PC-9 (cell line): ENCODE measurements at regions not wholly inside any gene's neighbourhood (a gene's known extent, or its start where the extent isn't known, plus 50 kb on each side); places are given as distances from the start of the nearest gene placed in this dataset.

Source experiments
- BruUV-seq: library from RNA; stranded (reverse); fragments of 400-500 nt; replicated peaks from 2 replicates; lab custom pipeline; 2021; lab: Mats Ljungman, UMichigan
- CTCF ChIA-PET: fragments of 300-600 bp; sonication (Branson Sonifier 250); formaldehyde crosslinking; loops from one replicate; lab custom pipeline; 2022; ENCODE audit warnings: antibody characterized with exemption; lab: Charles Lee
- POLR2A ChIA-PET: fragments of 300-600 bp; sonication (Branson Sonifier 250); formaldehyde crosslinking; loops from one replicate; lab custom pipeline; 2022; ENCODE audit warnings: antibody characterized with exemption; ENCODE audit not compliant: unreplicated experiment; lab: Charles Lee
- DNase-seq, 2 experiments: peaks; one replicate each; pipeline versions ENCODE4 v3.0.0 to v3.0.0-alpha.2; 2015 to 2022; ENCODE audit warnings: mixed read lengths in 1 of 2
- H2AFZ ChIP-seq: fragments of 200-600 bp; sonication (generic); 2 replicates; pipeline ENCODE4 v1.8.1; 2017; ENCODE audit warnings: antibody characterized with exemption
- H3F3A ChIP-seq: fragments of 200-600 bp; sonication (generic); 2 replicates; pipeline ENCODE4 v1.8.1; 2017; ENCODE audit warnings: antibody characterized with exemption, mild to moderate bottlenecking, low read depth; ENCODE audit not compliant: insufficient read depth
- H3K27ac ChIP-seq: fragments of 200-600 bp; sonication (generic); 2 replicates; pipeline ENCODE4 v1.6.1; 2016; ENCODE audit warnings: mixed run types
- H3K27me3 ChIP-seq: fragments of 200-600 bp; sonication (generic); 2 replicates; pipeline ENCODE4 v1.6.1; 2016; ENCODE audit warnings: low read depth, mixed run types; ENCODE audit not compliant: insufficient read depth
- H3K36me3 ChIP-seq: fragments of 200-600 bp; sonication (generic); 2 replicates; pipeline ENCODE4 v1.6.1; 2016; ENCODE audit warnings: low read depth, mixed run types
- H3K4me1 ChIP-seq: fragments of 200-600 bp; sonication (generic); replicated peaks from 2 replicates; pipeline ENCODE4 v1.6.1; 2016; ENCODE audit warnings: mixed run types; ENCODE audit not compliant: insufficient read depth
- H3K4me2 ChIP-seq: fragments of 200-600 bp; sonication (generic); 2 replicates; pipeline ENCODE4 v1.6.1; 2017; ENCODE audit warnings: mixed run types
- H3K4me3 ChIP-seq: fragments of 200-600 bp; sonication (generic); 2 replicates; pipeline ENCODE4 v1.6.1; 2016; ENCODE audit warnings: mixed run types
- H3K79me2 ChIP-seq: fragments of 200-600 bp; sonication (generic); 2 replicates; pipeline ENCODE4 v1.6.1; 2017; ENCODE audit warnings: low read depth, mixed run types
- H3K9me2 ChIP-seq: fragments of 200-600 bp; sonication (generic); 2 replicates; pipeline ENCODE4 v1.8.1; 2017; ENCODE audit warnings: mild to moderate bottlenecking; ENCODE audit not compliant: insufficient read depth
- H3K9me3 ChIP-seq: fragments of 200-600 bp; sonication (generic); 2 replicates; pipeline ENCODE4 v1.8.1; 2016; ENCODE audit warnings: low read depth; ENCODE audit not compliant: insufficient read depth
- H4K20me1 ChIP-seq: fragments of 200-600 bp; sonication (generic); 2 replicates; pipeline ENCODE4 v1.8.1; 2017; ENCODE audit not compliant: insufficient read depth
- EZH2 ChIP-seq: fragments of 200-600 bp; sonication (generic); IDR thresholded peaks from 2 replicates; pipeline ENCODE4 v1.8.0; 2017; ENCODE audit warnings: antibody characterized with exemption, low read depth
- intact Hi-C: fragments of 100-400 bp; cut with micrococcal nuclease; formaldehyde crosslinking; loops from one replicate; pipeline ENCODE4 v1.10.0; 2022; ENCODE audit not compliant: unreplicated experiment
- TF ChIP-seq, protein P1 (sequence below): fragments of 200-600 bp; sonication (generic); conservative IDR thresholded peaks from 2 replicates; pipeline ENCODE4 v1.6.1; 2017; ENCODE audit warnings: mixed run types, antibody characterized with exemption, mild to moderate bottlenecking, moderate library complexity

- no peak overlapping the region for H3K27ac ChIP-seq
- POLR2A ChIA-PET: no interaction called here
- peaks cover 63% of the 10 kb centered on the region for H3K27me3 ChIP-seq
- no peak overlapping the region for H3K4me2 ChIP-seq
- CTCF ChIA-PET: no interaction called here
- H3K4me1 ChIP-seq: no peaks in the 10 kb centered on the region
- H3K9me3 ChIP-seq: no peaks in the 10 kb centered on the region
- no peaks in the 10 kb centered on the region for H3K36me3 ChIP-seq
- no peak overlapping the region for H2AFZ ChIP-seq
- TF ChIP-seq, protein P1, sequence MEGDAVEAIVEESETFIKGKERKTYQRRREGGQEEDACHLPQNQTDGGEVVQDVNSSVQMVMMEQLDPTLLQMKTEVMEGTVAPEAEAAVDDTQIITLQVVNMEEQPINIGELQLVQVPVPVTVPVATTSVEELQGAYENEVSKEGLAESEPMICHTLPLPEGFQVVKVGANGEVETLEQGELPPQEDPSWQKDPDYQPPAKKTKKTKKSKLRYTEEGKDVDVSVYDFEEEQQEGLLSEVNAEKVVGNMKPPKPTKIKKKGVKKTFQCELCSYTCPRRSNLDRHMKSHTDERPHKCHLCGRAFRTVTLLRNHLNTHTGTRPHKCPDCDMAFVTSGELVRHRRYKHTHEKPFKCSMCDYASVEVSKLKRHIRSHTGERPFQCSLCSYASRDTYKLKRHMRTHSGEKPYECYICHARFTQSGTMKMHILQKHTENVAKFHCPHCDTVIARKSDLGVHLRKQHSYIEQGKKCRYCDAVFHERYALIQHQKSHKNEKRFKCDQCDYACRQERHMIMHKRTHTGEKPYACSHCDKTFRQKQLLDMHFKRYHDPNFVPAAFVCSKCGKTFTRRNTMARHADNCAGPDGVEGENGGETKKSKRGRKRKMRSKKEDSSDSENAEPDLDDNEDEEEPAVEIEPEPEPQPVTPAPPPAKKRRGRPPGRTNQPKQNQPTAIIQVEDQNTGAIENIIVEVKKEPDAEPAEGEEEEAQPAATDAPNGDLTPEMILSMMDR: no peak
- no peak for TF ChIP-seq EZH2
- no peaks in the 10 kb centered on the region for H4K20me1 ChIP-seq
- no peaks in the 10 kb centered on the region for H3K79me2 ChIP-seq
- intact Hi-C loops: no loop called here
- no peak overlapping the region for H3K4me3 ChIP-seq
- DNase-seq: no peak
- no TSS peak for BruUV-seq
- no peaks in the 10 kb centered on the region for H3F3A ChIP-seq
- no peaks in the 10 kb centered on the region for H3K9me2 ChIP-seq
Observed at GRCh38 chr16:73883126-73883525, 413.5 kb upstream of the PSMD7 start.

DNA sequence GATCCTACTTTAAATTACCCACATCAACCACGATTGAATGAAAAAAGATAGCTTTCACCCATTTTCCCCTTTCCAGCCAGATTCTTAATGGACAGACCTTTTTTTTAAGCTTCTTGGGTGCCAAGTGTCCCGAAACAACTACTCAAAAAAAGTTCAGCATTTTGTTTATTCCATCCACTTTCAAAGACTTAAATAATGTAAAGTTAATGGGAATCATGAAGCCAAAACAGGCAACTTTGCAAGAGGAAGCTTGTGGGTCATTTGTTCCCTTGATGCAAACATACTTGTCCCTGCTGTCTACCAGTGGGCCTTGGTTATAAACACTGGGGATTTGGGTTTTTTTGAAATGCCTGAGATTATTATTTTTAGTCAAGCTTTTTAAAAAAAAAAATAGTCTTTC is 414.0 kb upstream of the PSMD7 start:
- DNase-seq: no peak
- ChIA-PET CTCF (no interaction called here), POLR2A (no interaction called here)
- no peaks in the 10 kb centered on the region for H3K79me2 ChIP-seq
- intact Hi-C loops: no loop called here
- H3K36me3 ChIP-seq: no peaks in the 10 kb centered on the region
- H3K27me3 ChIP-seq: peaks cover 58% of the 10 kb centered on the region
- H2AFZ ChIP-seq: no peak overlapping the region
- no peaks in the 10 kb centered on the region for H3K4me1 ChIP-seq
- H3K27ac ChIP-seq: no peak overlapping the region
- no peaks in the 10 kb centered on the region for H3F3A ChIP-seq
- H3K9me2 ChIP-seq: no peaks in the 10 kb centered on the region
- no peak overlapping the region for H3K4me3 ChIP-seq
- BruUV-seq: no TSS peak
- no peaks in the 10 kb centered on the region for H3K9me3 ChIP-seq
- TF ChIP-seq EZH2: no peak
- TF ChIP-seq, protein P1: no peak
- H3K4me2 ChIP-seq: no peak overlapping the region
- no peaks in the 10 kb centered on the region for H4K20me1 ChIP-seq

DNA sequence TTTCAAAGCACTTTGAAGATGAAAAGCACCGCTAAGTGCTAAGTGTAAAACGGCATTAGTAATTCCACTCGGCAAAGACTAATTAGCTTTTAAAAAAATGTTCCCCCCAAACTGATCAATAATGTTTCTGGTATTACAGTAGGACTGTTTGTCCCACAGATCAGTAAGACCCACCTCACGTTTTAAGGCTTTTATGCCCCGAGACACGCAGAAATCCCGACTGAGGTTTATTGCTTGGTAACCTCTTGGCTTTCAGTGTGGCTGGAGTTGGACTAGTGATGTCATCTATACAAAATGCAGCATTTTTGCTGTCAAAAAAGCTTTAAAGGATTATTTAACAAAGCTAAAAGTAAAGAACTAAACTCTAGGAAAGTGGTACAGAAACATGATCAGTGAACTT is 414.6 kb upstream of the PSMD7 start:
- H3K36me3 ChIP-seq: no peaks in the 10 kb centered on the region
- no peak overlapping the region for H2AFZ ChIP-seq
- no peaks in the 10 kb centered on the region for H3K9me2 ChIP-seq
- ChIA-PET CTCF (no interaction called here), POLR2A (no interaction called here)
- peaks cover 54% of the 10 kb centered on the region for H3K27me3 ChIP-seq
- no peak overlapping the region for H3K4me3 ChIP-seq
- no peak for TF ChIP-seq EZH2
- TF ChIP-seq, protein P1: no peak
- intact Hi-C loops: no loop called here
- no peaks in the 10 kb centered on the region for H4K20me1 ChIP-seq
- DNase-seq: no peak
- no peaks in the 10 kb centered on the region for H3K79me2 ChIP-seq
- no peak overlapping the region for H3K27ac ChIP-seq
- no peaks in the 10 kb centered on the region for H3K4me1 ChIP-seq
- no peaks in the 10 kb centered on the region for H3K9me3 ChIP-seq
- no peak overlapping the region for H3K4me2 ChIP-seq
- no TSS peak for BruUV-seq
- H3F3A ChIP-seq: no peaks in the 10 kb centered on the region
